H1 (cell line): ENCODE measurements at regions not wholly inside any gene's neighbourhood (a gene's known extent, or its start where the extent isn't known, plus 50 kb on each side); places are given as distances from the start of the nearest gene placed in this dataset.

Experiments used
- BRCA1 ChIP-seq: IDR thresholded peaks from 2 replicates; pipeline ENCODE4 v1.6.1; 2012; ENCODE audit warnings: low read depth, low read length, improper control_type of control experiment
- NRF1 ChIP-seq: IDR thresholded peaks from 2 replicates; pipeline ENCODE4 v1.6.1; 2011; ENCODE audit warnings: mild to moderate bottlenecking, low read depth, low read length, improper control_type of control experiment
- TF ChIP-seq, protein P1 (sequence below), 3 experiments: IDR thresholded peaks; 1 replicate in 2 of 3; 2 replicates in 1 of 3; pipeline versions ENCODE4 v1.5.1 to v1.6.1; 2011; ENCODE audit warnings: low read length in 3 of 3, mild to moderate bottlenecking in 3 of 3, inconsistent platforms in 2 of 3, low read depth in 1 of 3, moderate library complexity in 1 of 3; ENCODE audit not compliant: insufficient read depth in 1 of 3; ENCODE audit errors: control extremely low read depth in 1 of 3

DNA sequence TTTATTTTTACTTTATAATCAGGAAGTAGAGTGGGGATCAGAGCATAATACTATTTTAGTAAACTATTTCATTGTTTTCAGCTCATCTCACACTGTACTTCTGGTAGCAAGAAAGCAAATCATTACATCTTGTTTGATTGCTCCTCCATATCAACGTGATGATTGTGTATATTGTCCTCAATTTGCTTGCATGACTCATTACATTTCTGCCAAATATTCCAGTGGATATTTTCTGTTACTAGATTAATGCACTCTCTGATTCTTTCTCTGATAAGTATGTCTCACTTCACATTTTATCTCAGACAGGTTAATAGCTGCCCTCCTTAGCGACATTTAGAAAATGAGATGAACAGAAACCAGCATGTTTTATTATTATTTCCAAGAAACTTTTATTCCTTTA, 1145.3 kb downstream of the OTOL1 start (continued):
- TF ChIP-seq BRCA1 (no peak), NRF1 (no peak)
- TF ChIP-seq, protein P1, sequence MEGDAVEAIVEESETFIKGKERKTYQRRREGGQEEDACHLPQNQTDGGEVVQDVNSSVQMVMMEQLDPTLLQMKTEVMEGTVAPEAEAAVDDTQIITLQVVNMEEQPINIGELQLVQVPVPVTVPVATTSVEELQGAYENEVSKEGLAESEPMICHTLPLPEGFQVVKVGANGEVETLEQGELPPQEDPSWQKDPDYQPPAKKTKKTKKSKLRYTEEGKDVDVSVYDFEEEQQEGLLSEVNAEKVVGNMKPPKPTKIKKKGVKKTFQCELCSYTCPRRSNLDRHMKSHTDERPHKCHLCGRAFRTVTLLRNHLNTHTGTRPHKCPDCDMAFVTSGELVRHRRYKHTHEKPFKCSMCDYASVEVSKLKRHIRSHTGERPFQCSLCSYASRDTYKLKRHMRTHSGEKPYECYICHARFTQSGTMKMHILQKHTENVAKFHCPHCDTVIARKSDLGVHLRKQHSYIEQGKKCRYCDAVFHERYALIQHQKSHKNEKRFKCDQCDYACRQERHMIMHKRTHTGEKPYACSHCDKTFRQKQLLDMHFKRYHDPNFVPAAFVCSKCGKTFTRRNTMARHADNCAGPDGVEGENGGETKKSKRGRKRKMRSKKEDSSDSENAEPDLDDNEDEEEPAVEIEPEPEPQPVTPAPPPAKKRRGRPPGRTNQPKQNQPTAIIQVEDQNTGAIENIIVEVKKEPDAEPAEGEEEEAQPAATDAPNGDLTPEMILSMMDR (IDR thresholded peaks at IDR 0.05; ENCODE audit: control extremely low read depth in 1 of 3, insufficient read depth in 1 of 3, low read depth in 1 of 3, low read length in 3 of 3), result no peak
